ENCODE measurements at regions not wholly inside any gene's neighbourhood (a gene's known extent, or its start where the extent isn't known, plus 50 kb on each side); places are given as distances from the start of the nearest gene placed in this dataset.

- TF ChIP-seq POLR2A (IDR thresholded peaks at IDR 0.05; ENCODE audit: low read depth, low read length): no peak
- TF ChIP-seq TAF1 (IDR thresholded peaks at IDR 0.05; ENCODE audit: low read depth, low read length): no peak
- no peak for TF ChIP-seq POLR2AphosphoS5 (IDR thresholded peaks at IDR 0.05; ENCODE audit: low read depth, low read length)
- TF ChIP-seq PAX5 (IDR thresholded peaks at IDR 0.05; ENCODE audit: insufficient read depth, low read length, severe bottlenecking): no peak
- no peak for TF ChIP-seq SPI1 (IDR thresholded peaks at IDR 0.05; ENCODE audit: low read depth, low read length)
- no peak for TF ChIP-seq POU2F2 (IDR thresholded peaks at IDR 0.05; ENCODE audit: low read depth, low read length)
Measured at GRCh38 chr3:147240581-147240980, 165.8 kb downstream of the ZIC4 start.

All from GM12891 (cell line).